ENCODE measurements at regions not wholly inside any gene's neighbourhood (a gene's known extent, or its start where the extent isn't known, plus 50 kb on each side); places are given as distances from the start of the nearest gene placed in this dataset.

DNA sequence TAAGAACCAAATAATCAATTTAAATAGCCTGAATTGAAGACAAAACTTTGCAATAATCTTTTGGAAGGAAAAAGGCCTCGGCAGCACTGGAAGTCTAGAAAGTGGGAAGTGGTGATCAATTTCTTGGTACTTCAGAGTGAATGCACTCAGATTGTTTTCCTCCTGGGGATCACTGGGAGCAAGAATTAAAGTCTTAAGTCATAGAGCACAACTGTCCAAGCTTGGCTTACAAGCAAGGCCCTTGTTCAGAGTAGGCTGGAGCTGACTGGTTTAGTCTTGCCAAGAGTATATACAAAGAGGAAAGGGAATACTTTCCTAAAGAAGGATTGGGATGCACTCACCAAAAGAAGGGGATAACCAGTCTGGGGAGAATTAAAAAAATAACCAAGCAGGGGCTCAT lies 637.1 kb downstream of the CCSER2 start:
- TF ChIP-seq CTCF (IDR thresholded peaks at IDR 0.05), result no peak
- TF ChIP-seq POLR2A (IDR thresholded peaks at IDR 0.05), result no peak
- no peak for TF ChIP-seq EP300 (IDR thresholded peaks at IDR 0.05)
